GM21723 (cell line): ENCODE measurements at regions not wholly inside any gene's neighbourhood (a gene's known extent, or its start where the extent isn't known, plus 50 kb on each side); places are given as distances from the start of the nearest gene placed in this dataset.
"Not testable (repeated sequence)": the region's sequence is repeated elsewhere in the genome, so short reads cannot be mapped to it uniquely, and the experiment has no call there.

Experiments
- ATAC-seq: cut with Tn5 transposase; IDR thresholded peaks from one replicate; pipeline ENCODE4 v1.9.1; 2021; ENCODE audit warnings: mild to moderate bottlenecking, moderate library complexity; ENCODE audit not compliant: unreplicated experiment

- not testable (repeated sequence) for ATAC-seq
These were observed 742.7 kb upstream of the NRXN1 start for GRCh38 chr2:51774606-51775005.

DNA sequence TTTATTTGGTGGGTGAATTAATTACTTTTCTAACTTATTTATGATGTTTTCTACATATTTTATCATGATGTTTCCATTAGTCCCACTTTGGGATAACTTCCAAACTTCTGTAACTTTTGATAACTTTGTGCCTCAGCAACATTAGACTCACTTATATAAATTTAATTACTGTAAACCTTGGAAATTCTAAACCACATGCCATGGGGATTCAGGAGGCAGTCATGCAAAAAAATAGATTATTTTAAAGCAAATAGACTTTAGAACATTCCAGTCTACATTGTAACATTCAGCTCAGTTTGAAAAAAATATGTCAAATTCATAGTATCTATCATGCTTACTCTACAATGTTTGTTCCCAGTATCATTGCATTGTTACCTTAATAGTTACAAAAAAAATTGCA is 728.5 kb upstream of the NRXN1 start:
- no peak for ATAC-seq

DNA sequence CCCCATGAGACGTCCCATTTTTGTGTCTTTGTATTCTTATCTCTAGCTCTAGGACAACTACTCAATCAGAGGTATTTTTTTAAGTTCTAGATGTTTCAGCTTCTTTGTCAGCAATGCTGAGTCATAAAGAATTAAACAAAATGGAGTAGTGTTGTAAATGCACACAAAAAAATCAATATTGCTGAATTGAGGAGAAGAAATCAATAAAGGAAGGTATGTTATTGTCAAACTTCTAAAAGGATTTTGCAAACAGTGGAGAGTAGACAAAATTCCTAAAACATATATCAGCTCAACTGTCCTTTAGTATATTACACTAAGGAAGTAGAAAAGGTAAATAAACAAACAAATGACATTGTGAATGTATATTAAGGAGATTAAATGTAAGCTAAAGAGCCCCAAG is 726.1 kb upstream of the NRXN1 start:
- no peak for ATAC-seq

DNA sequence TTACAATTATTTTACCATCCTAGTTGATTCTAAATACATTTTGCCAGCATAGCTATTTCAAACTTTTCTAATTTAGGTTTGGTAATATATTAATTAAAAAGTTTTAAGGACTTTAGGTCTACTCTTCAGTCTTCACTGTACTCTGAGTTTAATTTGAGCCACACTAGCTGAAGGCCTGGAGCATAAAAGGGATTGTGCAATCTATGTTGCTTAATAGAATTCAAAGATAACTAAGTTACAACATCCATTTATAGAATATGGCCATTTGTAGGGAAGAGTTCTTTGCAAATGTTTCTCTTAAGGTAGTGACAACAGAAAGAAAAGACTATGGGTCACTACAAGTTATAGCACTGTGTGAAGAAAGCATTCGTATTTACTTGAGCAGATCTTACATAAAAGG is 702.2 kb upstream of the NRXN1 start:
- no peak for ATAC-seq

DNA sequence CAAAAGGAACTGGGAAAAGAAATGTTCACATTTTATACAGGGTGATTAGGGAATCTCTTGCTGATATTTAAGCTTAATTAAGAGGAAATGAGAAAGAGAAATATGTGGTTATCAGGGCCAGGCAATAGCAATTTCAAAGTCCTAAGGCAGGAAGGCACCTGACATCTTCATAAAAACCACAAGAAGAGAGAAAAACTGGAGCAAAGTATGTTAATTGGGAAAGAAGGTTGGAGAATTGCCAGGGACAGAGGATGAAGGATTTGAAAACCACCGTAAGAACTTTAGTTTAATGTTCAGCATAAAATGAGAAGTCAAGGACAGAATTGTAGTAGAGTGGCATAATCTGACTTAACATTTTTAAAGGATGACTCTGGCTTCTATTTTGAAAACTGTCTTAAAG is 691.8 kb upstream of the NRXN1 start:
- ATAC-seq, result no peak

- no peak for ATAC-seq
These were observed 690.4 kb upstream of the NRXN1 start for GRCh38 chr2:51722311-51722710.

DNA sequence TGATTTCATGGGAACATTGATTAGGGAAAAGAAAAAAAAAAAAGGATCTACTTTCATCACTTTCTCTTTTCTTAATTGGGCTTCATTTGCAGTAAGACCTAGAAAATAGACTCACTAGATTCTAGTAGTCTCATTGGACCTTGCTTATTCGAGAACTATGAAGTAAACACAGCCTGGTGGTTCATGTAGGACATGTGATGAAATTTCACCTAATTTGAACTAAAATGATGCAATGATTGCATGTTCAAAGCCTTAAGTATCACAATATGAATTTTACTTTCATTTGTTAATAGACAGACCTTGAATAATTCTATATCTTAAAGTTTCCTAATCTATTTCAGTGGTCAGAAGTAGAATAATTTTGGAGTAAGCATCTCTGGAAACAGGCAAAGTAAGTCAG is 688.9 kb upstream of the NRXN1 start:
- ATAC-seq, result no peak

GRCh38 chr2:51718881-51719280 is 686.9 kb upstream of the NRXN1 start:
- ATAC-seq, result no peak

- ATAC-seq, result no peak
These were observed 685.4 kb upstream of the NRXN1 start for GRCh38 chr2:51717312-51717711.

DNA sequence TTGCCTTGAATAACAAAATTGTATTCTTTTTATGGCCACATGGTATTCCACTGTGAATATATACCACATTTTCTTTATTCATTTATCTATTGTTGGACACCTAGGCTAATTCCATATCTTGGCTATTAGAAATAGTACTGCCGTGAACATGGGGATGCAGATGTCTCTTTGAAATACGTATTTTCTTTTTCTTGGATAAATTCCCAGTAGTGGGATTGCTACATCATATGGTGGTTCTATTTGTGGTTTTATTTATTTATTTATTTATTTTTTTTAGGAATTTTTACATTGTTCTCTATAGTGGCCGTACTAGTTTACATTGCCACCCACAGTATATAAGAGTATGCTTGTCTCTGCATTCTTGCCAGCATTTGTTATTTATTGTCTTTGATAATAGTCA is 679.8 kb upstream of the NRXN1 start:
- no peak for ATAC-seq

DNA sequence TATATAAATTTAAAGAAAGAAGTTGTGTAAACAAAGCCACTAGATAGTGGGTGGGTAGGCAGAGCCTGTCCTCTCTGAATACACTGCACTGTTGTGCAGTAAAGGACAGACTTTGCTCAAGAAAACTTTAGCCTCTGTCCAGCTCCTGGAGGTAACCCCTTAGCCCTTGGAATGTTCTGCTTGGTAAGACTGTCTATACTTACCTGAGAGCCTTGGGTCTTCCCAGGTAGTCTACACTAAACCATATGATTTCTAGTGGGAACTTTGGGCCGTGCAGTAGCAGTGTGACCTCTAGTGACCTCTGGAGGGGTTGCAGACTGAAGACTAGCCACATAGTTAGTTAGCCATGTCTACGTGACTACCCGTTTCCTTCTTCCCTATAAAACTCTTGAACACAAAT is 678.3 kb upstream of the NRXN1 start:
- ATAC-seq, result peak; percentile 48

- no peak for ATAC-seq
These were observed 675.7 kb upstream of the NRXN1 start for GRCh38 chr2:51707625-51708024.

GRCh38 chr2:51706220-51706619 is 674.3 kb upstream of the NRXN1 start:
- no peak for ATAC-seq

- no peak for ATAC-seq
These were observed 673.5 kb upstream of the NRXN1 start for GRCh38 chr2:51705417-51705816.

DNA sequence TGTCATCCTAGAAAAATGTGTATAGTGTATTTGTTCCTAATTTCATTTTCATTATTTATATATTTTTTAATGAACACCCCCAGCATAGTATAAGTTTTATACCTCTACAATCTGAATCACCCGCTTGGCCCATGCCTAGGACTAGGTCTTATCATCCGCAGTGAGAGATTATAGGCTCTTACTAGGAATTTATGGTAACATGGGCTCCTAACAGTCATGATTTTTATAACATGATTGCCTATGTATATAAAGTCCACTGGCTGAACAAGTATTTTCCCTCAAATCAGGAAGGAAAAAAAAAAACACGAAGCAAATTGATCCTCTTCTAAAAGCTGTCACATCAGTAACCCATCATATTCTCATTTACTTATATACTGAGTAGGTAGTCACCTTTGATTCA is 666.1 kb upstream of the NRXN1 start:
- no peak for ATAC-seq

GRCh38 chr2:51697095-51697494 is 665.2 kb upstream of the NRXN1 start:
- no peak for ATAC-seq

DNA sequence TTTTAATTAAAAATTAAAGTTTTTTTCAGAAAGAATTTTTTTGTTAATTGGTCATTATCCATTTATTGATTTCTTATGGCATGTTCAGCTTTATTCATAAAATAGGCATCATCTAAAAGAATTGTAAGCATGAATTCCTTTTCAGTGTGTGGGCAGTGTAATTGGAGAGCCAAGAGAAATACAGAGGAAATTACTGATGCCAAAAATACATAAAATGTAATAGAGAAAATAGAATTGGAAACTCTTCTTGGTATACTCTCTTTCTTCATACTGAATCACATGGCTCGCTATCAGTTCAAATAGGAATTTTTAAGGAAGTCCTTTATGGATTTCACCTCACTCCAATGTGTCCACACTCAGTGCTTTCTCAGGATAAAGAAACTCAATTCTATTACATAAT is 663.6 kb upstream of the NRXN1 start:
- ATAC-seq, result no peak

DNA sequence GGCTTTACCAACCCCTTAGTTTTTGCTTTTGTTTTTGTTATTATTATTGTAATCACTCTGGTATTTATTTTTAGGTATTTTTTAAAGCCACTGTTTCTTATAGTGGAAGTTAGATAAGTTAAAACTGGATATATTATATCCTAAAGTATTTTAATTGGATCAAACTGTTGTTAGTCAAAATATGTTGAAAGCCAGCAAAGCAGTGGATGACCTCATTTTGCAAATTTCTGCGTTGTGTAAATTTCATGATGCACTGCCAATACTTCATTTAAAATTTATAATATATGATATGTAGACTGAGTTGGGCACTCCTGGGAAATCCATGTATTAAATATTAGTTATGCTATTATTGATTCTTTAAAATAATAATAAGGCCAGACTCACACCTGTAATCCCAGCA is 661.7 kb upstream of the NRXN1 start:
- no peak for ATAC-seq

DNA sequence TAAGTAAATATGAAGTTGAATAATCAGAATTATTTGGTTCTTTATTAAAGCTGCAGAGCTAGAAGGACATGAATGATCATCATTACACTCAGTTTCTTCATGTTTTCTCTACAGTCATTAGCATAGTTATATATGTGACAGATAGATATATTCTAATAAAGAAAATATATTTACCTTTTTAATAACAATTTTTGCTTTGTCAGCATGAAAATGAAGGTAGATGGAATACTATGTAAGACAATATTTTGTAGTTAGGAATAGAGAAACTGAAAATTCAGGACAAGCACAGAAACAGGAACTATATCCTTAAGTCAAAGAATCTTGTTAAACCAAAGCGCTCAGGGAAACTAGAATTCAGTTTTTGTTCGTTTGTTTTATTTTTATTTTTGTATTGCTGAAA is 649.9 kb upstream of the NRXN1 start:
- ATAC-seq, result no peak

GRCh38 chr2:51673628-51674027 is 641.7 kb upstream of the NRXN1 start:
- ATAC-seq, result no peak

- ATAC-seq, result no peak
These were observed 635.7 kb upstream of the NRXN1 start for GRCh38 chr2:51667679-51668078.

GRCh38 chr2:51662187-51662586 is 630.3 kb upstream of the NRXN1 start:
- no peak for ATAC-seq

- ATAC-seq, result no peak
These were observed 625.9 kb upstream of the NRXN1 start for GRCh38 chr2:51657849-51658248.

DNA sequence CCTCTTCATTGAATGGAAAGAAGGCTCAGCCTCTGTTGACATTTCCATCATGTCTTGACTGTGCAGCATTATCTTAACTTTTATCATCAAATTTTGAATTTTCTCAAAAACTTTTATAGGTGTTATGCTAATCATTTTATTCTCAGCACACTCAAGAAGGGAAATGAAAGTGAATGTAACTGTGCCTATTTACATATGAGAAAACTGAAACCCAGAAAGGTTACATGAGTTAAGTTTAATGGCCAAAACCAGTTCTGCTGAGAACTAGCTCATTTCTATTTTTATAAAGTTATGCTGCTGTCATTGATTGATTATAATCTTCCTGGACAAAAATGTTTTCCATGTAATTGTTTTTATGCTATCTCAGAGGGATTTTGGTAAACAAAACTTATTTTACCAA is 618.8 kb upstream of the NRXN1 start:
- peak; percentile 69 for ATAC-seq
